Hepatocyte (in vitro differentiated cells): ENCODE measurements at regions not wholly inside any gene's neighbourhood (a gene's known extent, or its start where the extent isn't known, plus 50 kb on each side); places are given as distances from the start of the nearest gene placed in this dataset.

Experiments used
- CTCF ChIP-seq: fragments of 200-600 bp; sonication (generic); IDR thresholded peaks from 2 replicates; pipeline ENCODE4 v1.5.1; 2016; ENCODE audit warnings: antibody characterized with exemption, mild to moderate bottlenecking; ENCODE audit not compliant: poor library complexity
- EZH2phosphoT487 ChIP-seq: fragments of 200-600 bp; sonication (generic); IDR thresholded peaks from one replicate; pipeline ENCODE4 v1.6.1; 2018; ENCODE audit warnings: antibody characterized with exemption, mild to moderate bottlenecking, low read depth, moderate library complexity; ENCODE audit not compliant: unreplicated experiment, severe bottlenecking

GRCh38 chr7:153475239-153475638, 577.0 kb upstream of the DPP6 start:
- TF ChIP-seq EZH2phosphoT487 (no peak), CTCF (no peak)
